UCSD-AML1 (cell line): ENCODE measurements at regions not wholly inside any gene's neighbourhood (a gene's known extent, or its start where the extent isn't known, plus 50 kb on each side); places are given as distances from the start of the nearest gene placed in this dataset.
"Not testable (repeated sequence)": the region's sequence is repeated elsewhere in the genome, so short reads cannot be mapped to it uniquely, and the experiment has no call there.

Experiments used
- DNase-seq: peaks from one replicate; lab custom pipeline; 2025; ENCODE audit not compliant: unreplicated experiment; lab: John Stamatoyannopoulos, UW

GRCh38 chr1:105317976-105318375 lies 1568.3 kb downstream of the AMY1C start:
- no peak for DNase-seq

GRCh38 chr1:105326886-105327285 lies 1577.2 kb downstream of the AMY1C start:
- no peak for DNase-seq

- DNase-seq: no peak
These were observed 1587.7 kb downstream of the AMY1C start for GRCh38 chr1:105337420-105337819.

- no peak for DNase-seq
These were observed 1593.6 kb downstream of the AMY1C start for GRCh38 chr1:105343317-105343716.

DNA sequence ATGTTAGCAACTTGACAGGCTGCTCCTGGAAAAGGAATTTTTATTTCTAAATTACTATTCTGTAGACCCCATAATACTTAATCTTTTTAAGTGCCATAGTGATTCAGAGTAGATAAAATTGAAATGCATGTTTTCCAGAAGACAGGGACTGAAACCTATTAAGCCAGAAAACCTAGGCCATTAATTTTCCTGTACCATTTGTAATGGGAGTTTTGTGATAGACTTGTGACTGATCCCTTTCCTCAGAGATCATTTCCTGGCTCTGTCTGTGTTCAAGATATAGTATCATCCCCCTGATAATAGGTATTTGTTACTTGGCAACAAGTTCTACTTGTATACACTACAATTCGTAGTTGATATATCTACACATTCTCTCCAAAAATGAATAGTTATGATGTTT lies 1609.8 kb downstream of the AMY1C start:
- DNase-seq: no peak

GRCh38 chr1:105362438-105362837 lies 1612.7 kb downstream of the AMY1C start:
- DNase-seq: no peak

DNA sequence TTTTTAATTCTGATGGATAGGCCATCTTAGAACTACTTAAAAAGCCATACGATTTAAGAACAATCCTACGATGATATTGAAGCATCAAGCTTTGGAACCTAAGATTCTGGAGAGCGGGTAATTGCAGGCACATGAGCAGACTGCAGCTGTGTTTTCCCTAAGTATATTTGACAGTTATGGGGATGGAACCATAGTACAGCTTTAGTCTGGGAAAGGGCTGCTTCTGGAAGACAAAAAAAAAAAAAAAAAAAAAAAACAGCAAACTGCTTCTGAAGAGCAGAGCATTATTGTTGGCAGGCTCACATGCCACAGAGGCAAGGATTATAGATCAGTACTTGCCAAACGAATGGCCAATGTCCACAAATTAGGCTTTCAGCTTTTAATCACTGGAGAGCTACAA lies 1618.7 kb downstream of the AMY1C start:
- no peak for DNase-seq

DNA sequence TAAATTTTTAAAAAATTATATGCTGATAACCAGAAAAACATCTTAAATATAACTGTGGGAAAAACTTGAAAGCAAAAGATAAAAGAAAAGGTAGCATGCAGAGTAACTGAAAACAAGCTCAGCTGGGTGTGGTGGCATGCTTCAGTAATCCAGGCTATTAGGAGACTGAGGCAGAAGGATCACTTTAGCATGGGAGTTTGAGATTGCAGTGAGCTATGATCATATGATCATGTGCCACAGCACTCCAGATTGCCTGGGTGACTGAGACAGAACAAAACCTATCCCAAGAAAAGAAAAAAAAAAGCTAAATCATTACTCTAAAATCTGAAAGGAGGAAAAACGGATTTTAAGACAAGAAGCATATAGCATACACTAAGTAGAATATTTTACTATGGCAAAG lies 1624.0 kb downstream of the AMY1C start:
- no peak for DNase-seq

DNA sequence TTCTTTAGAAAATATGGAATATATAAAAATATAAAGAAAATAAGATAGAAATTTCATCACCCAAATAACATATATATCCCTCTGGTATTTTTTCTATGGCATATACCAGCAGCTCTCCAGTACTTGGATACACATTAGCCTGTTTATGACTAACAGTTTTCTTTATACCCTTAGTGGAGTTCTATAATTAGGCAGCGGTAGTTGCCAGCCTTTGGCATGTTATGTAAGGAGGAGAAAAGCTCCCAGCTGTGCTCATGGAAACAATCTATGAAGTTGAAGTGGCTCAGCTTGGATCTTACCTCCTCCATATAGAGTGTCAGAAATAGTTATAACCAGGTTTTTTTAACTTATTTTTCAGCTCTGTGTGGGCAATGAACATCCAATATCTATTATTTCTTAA lies 1636.8 kb downstream of the AMY1C start:
- DNase-seq: no peak

- DNase-seq: no peak
These were observed 1646.3 kb downstream of the AMY1C start for GRCh38 chr1:105396001-105396400.

DNA sequence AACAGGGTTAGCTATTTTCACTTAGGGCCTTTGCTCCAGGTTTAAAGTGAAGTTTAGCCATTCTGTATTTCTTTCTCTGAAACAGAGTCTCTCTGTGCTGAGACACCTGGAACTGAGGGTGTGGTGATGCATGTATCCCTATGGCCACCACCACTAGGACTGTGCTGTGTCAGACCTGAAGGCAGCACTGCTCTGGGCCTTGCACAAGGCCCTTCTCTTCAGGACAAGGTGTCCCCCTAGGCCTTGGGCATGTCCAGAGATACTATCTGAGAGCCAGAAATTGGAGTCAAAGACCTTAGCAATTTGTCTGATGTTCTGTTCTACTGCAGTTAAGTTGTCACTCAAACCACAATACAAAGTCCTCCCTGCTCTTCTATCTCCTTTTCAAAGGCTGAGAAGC lies 1649.2 kb downstream of the AMY1C start:
- peak; percentile 1 for DNase-seq

DNA sequence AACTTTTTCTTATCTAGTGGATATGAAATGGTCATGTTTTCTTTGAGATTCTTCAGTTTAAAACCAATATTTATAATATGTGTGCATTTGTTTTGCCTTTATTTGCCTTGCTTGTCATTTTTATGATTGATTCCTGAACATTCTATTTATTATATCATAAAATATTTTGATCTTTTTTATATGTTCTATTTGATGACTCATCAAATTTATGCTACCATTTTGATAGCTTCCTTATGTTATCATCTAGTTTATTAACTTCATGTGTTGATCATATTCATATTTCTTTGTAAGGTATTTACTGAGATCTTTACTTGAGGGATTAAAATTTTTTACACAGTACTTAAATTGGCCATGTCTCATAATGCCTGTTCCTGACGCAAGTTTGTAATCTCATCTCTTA lies 1650.0 kb downstream of the AMY1C start:
- no peak for DNase-seq

GRCh38 chr1:105416261-105416660 lies 1640.2 kb upstream of the PRMT6 start:
- DNase-seq: no peak

DNA sequence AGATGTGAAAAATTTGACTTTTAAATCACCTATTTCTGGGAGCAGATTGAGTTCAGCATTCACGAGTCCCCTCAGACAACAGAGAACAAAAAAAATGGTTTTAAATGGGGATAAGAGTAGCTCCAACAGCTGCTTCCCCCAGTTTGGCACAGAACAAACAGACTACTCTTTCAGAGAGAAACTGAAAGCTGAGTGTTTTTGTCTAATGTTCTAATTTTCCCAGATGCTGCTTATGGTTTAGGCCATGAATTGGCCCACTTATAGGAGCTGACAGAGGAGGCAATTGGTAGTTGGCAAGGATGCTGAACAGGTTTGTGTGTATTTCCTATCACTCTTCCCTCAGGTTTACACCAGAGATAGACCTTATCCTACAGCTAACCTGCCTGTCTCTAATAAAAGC lies 1637.4 kb upstream of the PRMT6 start:
- DNase-seq: no peak

DNA sequence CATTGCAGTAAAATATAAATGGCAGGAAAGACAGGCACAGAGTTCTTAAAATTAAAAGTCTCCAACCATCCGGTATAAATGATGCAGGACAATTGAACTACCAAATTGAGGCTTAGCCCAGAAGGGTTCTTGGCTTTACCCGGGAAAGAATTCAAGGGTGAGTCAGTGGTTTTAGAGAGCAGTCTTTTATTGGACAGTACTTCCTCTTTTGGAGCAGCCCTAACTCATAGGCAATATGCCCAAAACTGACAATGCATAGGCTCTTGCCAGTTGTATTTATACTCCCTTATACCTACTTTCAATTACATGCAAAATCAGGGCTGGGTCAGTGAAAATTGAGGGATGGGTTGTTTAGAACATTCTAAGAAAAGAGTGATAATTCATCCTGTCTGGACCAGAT lies 1628.9 kb upstream of the PRMT6 start:
- DNase-seq: no peak

DNA sequence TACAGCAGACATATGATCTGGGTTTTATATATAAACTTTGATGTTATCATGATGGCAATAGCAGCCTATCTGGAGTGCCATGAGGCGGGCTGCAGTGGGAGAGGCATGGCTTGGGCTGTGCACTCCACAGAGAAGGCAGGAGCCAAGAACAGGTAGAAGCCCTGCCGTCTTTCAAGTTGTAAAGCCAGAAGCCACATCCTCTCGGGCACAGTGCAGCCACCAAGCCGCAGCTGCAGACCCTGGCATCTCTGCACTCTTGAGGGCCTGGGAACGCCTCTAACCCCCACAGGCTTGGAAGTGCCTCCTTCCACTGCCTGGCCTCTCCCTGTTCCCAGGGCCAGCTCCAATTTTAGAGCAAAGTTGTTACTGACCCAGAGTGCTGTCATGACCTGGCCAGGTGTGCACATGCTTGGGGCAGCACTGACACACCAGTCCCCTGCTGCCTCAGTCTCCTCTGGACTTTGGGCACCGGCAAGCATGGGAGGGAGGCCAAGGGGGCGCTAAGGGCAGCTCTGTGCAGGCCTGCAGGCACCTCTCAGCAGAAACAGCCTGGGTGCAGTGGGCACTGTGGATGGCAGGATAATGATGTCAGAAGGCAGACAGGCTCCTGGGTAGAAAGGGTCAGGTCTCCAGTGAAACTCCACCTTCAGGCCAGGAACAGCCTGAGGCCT lies 1619.8 kb upstream of the PRMT6 start:
- DNase-seq: no peak

DNA sequence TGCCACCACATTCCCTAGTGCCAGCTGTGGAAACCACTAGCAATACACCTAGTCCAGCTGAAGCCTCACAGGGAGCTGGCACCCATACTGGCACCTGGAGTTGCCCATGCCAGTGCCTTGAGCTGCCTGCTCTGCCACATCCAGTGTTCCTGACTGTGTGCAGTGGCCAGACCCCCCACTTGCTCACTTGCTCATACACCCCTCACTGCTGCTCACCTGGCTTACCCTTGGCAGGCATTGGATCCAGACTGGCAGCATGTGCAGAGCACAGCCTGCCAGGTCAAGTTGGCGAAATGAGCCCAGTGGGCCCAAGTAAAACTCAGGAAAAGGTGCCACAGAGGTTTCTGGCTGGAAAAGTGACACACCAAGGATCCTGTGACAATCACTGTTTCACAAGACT lies 1618.6 kb upstream of the PRMT6 start:
- DNase-seq: no peak

DNA sequence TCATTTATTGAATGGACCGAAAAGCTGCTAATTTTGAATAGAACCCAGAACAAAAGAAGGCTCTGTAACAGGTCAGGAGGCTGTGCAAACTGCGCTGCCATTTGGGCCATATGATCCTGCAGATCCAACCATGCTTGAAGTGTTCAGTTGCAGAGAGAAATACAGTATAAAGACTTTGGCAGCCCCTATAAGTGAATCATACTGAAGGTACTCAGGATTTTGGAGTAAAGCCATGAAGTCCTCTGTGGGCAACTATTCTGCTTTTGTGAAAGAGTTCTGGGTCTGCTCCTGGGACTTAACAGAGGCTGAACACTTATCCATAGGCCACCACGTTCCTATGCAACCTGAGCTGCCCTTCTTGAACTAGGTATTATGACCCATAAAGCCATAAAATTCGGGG lies 1613.6 kb upstream of the PRMT6 start:
- no peak for DNase-seq

DNA sequence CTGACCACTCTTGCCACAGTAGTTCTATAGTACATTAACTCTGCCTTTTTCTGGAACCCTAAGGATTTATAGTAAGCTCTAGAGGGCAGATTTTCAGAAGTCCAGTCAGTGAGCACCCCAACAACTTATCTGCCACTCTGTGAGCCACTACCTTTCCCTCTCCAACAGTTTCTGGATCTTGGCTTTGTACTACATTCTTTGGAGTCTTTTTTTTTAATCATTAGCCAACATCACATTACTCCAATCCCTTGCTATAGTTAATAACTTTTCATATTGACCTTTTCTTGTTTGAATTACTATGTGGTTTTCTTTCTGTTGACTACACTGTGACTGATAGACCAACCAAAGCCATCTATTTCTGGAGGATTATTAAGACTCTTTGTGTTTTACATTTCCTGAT lies 1596.7 kb upstream of the PRMT6 start:
- no peak for DNase-seq

DNA sequence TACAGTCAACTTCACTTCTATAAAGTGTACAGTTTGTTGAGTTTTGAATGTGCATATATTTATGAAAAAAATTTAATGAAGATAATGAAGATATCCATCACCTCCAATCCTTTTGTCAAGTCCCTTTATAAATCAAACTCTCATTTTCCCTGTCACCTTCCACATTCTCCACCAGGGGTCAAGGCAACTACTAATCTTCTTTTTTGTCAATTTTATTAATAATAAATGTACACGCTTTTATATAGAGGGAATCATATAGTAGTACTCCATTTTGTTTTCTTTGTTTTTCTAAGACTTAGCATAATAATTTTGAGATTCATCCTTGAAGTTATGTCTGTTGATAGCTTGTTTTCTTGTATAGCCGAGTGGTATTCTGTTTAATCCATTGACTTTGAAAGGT lies 1594.2 kb upstream of the PRMT6 start:
- DNase-seq: no peak

GRCh38 chr1:105467549-105467948 lies 1588.9 kb upstream of the PRMT6 start:
- DNase-seq: no peak

DNA sequence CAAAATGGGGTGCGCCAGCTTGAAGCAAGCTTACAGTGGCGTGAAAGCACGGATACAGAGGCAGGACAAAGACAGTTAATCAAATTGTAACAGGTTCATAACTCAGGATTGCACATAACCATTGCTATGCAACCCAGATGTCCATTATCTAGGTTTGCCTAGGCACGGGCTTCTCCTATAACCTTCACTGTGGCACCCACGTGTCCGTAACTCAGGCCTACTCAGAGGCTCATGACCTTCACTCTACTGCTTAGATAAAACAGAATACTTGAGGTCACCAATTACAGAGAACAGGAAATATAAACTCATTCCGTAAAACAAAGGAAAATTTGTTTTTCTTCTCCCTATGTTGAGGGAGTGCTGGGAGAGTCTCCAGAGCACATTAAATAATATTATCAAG lies 1585.9 kb upstream of the PRMT6 start:
- not testable (repeated sequence) for DNase-seq

GRCh38 chr1:105483436-105483835 lies 1573.0 kb upstream of the PRMT6 start:
- no peak for DNase-seq

GRCh38 chr1:105485207-105485606 lies 1571.3 kb upstream of the PRMT6 start:
- DNase-seq: no peak
